Uterus (tissue), 3 donors: ENCODE measurements at regions not wholly inside any gene's neighbourhood (a gene's known extent, or its start where the extent isn't known, plus 50 kb on each side); places are given as distances from the start of the nearest gene placed in this dataset.

Experiments used
- DNase-seq, 2 donors: peaks; one replicate each; pipeline ENCODE4 v3.0.0-alpha.2; 2019 to 2020
- H3K27ac ChIP-seq, 2 donors: fragments of 200-600 bp; sonication (generic); 1 replicate in 1 of 2; 2 replicates in 1 of 2; pipeline ENCODE4 v1.5.1; 2016 to 2018
- H3K27me3 ChIP-seq, 2 donors: fragments of 200-600 bp; sonication (generic); one replicate each; pipeline ENCODE4 v1.5.1; 2018 to 2019; ENCODE audit warnings: control low read depth in 1 of 2
- H3K36me3 ChIP-seq, 2 donors: fragments of 200-600 bp; sonication (generic); one replicate each; pipeline ENCODE4 v1.5.1; 2019; ENCODE audit warnings: control low read depth in 1 of 2
- H3K4me1 ChIP-seq, 2 donors: fragments of 200-600 bp; sonication (generic); one replicate each; pipeline ENCODE4 v1.5.1; 2018 to 2019; ENCODE audit warnings: control low read depth in 1 of 2
- H3K4me3 ChIP-seq, 2 donors: fragments of 200-600 bp; sonication (generic); 1 replicate in 1 of 2; 2 replicates in 1 of 2; pipeline ENCODE4 v1.5.1; 2018 to 2019; ENCODE audit warnings: mild to moderate bottlenecking in 1 of 2
- H3K9me3 ChIP-seq, 2 donors: fragments of 200-600 bp; sonication (generic); one replicate each; pipeline ENCODE4 v1.5.1; 2019; ENCODE audit warnings: control low read depth in 1 of 2
- POLR2A ChIP-seq, 2 donors: fragments of 450-650 bp; IDR thresholded peaks; one replicate each; pipeline ENCODE4 v1.6.1; 2016; ENCODE audit warnings: antibody characterized with exemption in 2 of 2, mild to moderate bottlenecking in 1 of 2, moderate library complexity in 1 of 2
- intact Hi-C: fragments of 100-400 bp; cut with DNase I; formaldehyde crosslinking; loops from one replicate; pipeline ENCODE4 v1.15.1; 2023; ENCODE audit warnings: low total_unique reads
- TF ChIP-seq, protein P1 (sequence below), 4 experiments: fragments of 200-600 bp in 2 of 4; fragments of 450-650 bp in 2 of 4; sonication (generic) in 2 of 4; IDR thresholded peaks; one replicate each; pipeline ENCODE4 v1.5.1; 2016 to 2019; ENCODE audit warnings: antibody characterized with exemption in 4 of 4, mild to moderate bottlenecking in 2 of 4, moderate library complexity in 1 of 4
- donor health status: DM: yes; HTN: yes; CAD: no.

DNA sequence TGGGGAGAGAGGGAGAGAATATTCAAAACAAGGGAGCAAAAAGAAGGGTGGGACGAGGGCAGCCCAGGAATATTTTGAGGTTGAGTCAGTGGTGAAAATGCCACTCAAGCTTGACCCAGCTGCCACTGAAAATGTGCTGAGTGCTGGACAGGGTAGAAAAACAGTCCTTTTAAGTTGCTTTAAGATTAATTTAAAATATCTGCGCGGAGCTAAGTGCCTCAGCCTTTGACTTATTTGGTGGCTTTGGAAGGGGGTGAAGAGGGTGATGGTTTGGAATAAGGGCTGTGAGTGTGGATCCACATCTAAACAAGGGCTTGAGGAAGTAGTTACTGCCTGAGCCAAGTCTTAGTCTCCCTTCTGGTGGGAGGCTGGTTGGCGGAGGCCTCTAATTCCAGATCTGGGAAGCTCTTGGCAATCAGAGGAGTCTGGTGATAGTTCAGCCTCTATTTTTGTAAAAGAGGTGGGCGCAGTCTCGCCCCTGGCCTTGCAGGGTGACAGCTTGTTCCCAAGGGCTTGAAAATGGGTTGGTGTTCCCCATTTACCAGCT, 280.8 kb upstream of the ROPN1 start:
- H3K4me1 ChIP-seq: peaks cover 10 to 46% of the 10 kb centered on the region in 2 donors
- TF ChIP-seq, protein P1, sequence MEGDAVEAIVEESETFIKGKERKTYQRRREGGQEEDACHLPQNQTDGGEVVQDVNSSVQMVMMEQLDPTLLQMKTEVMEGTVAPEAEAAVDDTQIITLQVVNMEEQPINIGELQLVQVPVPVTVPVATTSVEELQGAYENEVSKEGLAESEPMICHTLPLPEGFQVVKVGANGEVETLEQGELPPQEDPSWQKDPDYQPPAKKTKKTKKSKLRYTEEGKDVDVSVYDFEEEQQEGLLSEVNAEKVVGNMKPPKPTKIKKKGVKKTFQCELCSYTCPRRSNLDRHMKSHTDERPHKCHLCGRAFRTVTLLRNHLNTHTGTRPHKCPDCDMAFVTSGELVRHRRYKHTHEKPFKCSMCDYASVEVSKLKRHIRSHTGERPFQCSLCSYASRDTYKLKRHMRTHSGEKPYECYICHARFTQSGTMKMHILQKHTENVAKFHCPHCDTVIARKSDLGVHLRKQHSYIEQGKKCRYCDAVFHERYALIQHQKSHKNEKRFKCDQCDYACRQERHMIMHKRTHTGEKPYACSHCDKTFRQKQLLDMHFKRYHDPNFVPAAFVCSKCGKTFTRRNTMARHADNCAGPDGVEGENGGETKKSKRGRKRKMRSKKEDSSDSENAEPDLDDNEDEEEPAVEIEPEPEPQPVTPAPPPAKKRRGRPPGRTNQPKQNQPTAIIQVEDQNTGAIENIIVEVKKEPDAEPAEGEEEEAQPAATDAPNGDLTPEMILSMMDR (IDR thresholded peaks at IDR 0.05): no peak
- TF ChIP-seq POLR2A (IDR thresholded peaks at IDR 0.05): no peak
- no peaks in the 10 kb centered on the region for H3K36me3 ChIP-seq
- no peak overlapping the region for H3K4me3 ChIP-seq
- peak overlapping the region; percentile 78 to 79 for H3K27ac ChIP-seq
- H3K27me3 ChIP-seq: no peaks in the 10 kb centered on the region
- H3K9me3 ChIP-seq: no peaks in the 10 kb centered on the region
- intact Hi-C loops: no loop called here
- DNase-seq: peak; percentile 51 to 57

DNA sequence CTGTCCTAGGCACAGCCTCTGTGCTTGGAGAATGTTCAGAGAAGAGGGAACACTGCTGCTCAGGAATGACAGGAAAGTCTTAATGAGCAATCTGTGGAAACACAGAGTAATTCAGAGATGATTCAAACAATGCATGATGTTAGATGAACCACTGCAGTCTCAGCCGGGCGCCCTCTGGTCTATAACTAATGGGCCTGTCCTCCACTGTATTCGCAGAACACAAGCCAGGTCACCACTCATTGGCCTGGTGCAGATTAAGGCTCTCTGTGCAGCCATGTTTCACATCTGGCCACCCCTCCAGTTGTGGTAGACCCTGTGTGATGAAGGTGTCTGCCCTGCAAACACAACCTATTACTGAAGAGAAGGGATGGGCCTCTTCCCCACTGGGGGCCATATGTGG, 281.7 kb upstream of the ROPN1 start:
- Histone ChIP-seq H3K4me1 (peaks cover 10 to 47% of the 10 kb centered on the region in 2 donors), H3K27ac (peak overlapping the region; percentile 78 to 79), H3K9me3 (no peaks in the 10 kb centered on the region), H3K36me3 (no peaks in the 10 kb centered on the region), H3K4me3 (no peak overlapping the region), H3K27me3 (no peaks in the 10 kb centered on the region)
- DNase-seq: no peak
- intact Hi-C loops: no loop called here
- no peak for TF ChIP-seq POLR2A (IDR thresholded peaks at IDR 0.05)
- TF ChIP-seq, protein P1 (IDR thresholded peaks at IDR 0.05): no peak

DNA sequence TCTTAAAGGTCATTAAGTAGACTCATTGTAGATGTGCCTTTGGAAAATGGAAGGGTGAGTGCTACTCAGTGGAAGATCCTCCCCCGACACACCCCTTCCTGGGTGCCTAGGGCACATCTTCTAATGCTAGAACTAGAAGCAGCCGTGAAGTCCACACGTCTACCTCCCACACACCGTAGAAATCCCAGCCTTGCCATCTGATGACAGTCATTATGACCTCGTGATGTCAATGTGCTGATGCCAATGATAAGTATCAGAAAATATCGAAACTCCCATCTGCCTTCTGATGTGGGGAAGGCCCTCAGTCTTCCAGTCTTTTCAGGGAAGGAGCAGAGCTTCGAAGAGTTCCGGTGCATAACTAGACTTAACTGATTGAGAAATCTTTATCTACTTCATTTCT, 282.1 kb upstream of the ROPN1 start:
- H3K36me3 ChIP-seq: no peaks in the 10 kb centered on the region
- no peaks in the 10 kb centered on the region for H3K9me3 ChIP-seq
- DNase-seq: no peak
- H3K27me3 ChIP-seq: no peaks in the 10 kb centered on the region
- intact Hi-C loops: no loop called here
- TF ChIP-seq POLR2A (IDR thresholded peaks at IDR 0.05): no peak
- TF ChIP-seq, protein P1 (IDR thresholded peaks at IDR 0.05): no peak
- peak overlapping the region; percentile 78 to 79 for H3K27ac ChIP-seq
- no peak overlapping the region for H3K4me3 ChIP-seq
- peaks cover 10 to 51% of the 10 kb centered on the region in 2 donors for H3K4me1 ChIP-seq

DNA sequence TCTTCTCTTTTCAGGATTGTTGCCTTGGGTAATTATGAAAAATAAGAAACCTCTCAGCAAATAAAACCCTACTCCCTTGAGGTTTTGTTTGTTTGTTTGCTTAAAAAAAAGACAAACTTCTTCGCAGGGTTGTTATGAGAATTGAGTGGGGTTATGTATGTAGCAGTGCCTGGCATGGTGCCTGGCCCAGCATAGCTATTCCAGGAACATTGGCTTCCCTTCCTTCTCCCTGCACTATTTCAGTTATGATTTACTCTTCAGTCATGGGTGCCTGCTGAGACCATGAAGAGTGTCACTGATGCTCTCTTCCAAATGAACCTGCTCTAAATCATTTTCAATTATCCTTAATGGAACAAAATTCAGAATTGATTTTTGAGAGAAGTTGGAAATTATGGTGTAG, 283.5 kb upstream of the ROPN1 start:
- peaks cover 10 to 47% of the 10 kb centered on the region in 2 donors for H3K4me1 ChIP-seq
- H3K27ac ChIP-seq: peak overlapping the region; percentile 78 to 79
- intact Hi-C loops: no loop called here

DNA sequence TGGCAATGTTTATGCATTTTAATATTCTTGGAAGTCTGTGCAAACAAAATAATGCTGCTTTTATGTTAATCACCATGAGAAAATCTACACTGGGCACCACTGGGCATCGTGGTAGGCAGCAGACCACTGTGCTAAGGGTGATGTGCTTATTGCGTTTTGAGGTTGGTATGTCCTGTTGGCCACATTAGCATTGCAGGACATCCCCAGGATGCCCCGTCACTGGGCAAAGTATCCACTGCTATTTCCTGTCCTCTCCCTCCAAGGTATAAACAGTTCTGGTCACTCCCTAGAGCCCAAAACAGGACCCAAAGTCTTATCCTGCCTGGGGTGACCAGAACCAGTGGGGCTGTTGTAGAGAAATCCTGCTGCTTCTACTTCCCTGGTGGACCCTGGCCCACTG, 284.2 kb upstream of the ROPN1 start:
- TF ChIP-seq POLR2A (IDR thresholded peaks at IDR 0.05): no peak
- TF ChIP-seq, protein P1 (IDR thresholded peaks at IDR 0.05): no peak
- Histone ChIP-seq H3K27ac (peak overlapping the region; percentile 78 to 79), H3K27me3 (no peaks in the 10 kb centered on the region), H3K36me3 (no peaks in the 10 kb centered on the region), H3K4me1 (peaks cover 10 to 47% of the 10 kb centered on the region in 2 donors), H3K4me3 (no peak overlapping the region), H3K9me3 (no peaks in the 10 kb centered on the region)
- intact Hi-C loops: no loop called here
- peak in 1 of 2 donors; percentile 43 for DNase-seq

More for the DNA sequence above, 283.5 kb upstream of the ROPN1 start:
- no peaks in the 10 kb centered on the region for H3K27me3 ChIP-seq
- no peaks in the 10 kb centered on the region for H3K36me3 ChIP-seq
- no peak overlapping the region for H3K4me3 ChIP-seq
- peak; percentile 49 to 53 for DNase-seq
- no peaks in the 10 kb centered on the region for H3K9me3 ChIP-seq
- TF ChIP-seq, protein P1 (IDR thresholded peaks at IDR 0.05): no peak
- no peak for TF ChIP-seq POLR2A (IDR thresholded peaks at IDR 0.05)
